GM23248 (cell line): ENCODE measurements at regions not wholly inside any gene's neighbourhood (a gene's known extent, or its start where the extent isn't known, plus 50 kb on each side); places are given as distances from the start of the nearest gene placed in this dataset.

ENCODE experiments used
- DNase-seq: peaks from one replicate; pipeline ENCODE4 v3.0.0-alpha.2; 2015
- H2AFZ ChIP-seq: fragments of 200-600 bp; sonication (generic); 2 replicates; pipeline ENCODE4 v1.6.1; 2016; ENCODE audit warnings: antibody characterized with exemption
- H3F3A ChIP-seq: fragments of 200-600 bp; sonication (generic); 2 replicates; pipeline ENCODE4 v1.6.1; 2016; ENCODE audit warnings: mild to moderate bottlenecking, antibody characterized with exemption, mixed run types; ENCODE audit not compliant: insufficient read depth
- H3K27ac ChIP-seq: fragments of 200-600 bp; sonication (generic); 2 replicates; pipeline ENCODE4 v1.5.1; 2016; ENCODE audit warnings: mild to moderate bottlenecking
- H3K27me3 ChIP-seq: fragments of 200-600 bp; sonication (generic); replicated peaks from 2 replicates; pipeline ENCODE4 v1.6.1; 2016; ENCODE audit warnings: mild to moderate bottlenecking; ENCODE audit not compliant: insufficient read depth
- H3K36me3 ChIP-seq: fragments of 200-600 bp; sonication (generic); 2 replicates; pipeline ENCODE4 v1.6.1; 2016; ENCODE audit warnings: low read depth, mild to moderate bottlenecking
- H3K4me1 ChIP-seq: fragments of 200-600 bp; sonication (generic); 2 replicates; pipeline ENCODE4 v1.6.1; 2016; ENCODE audit warnings: mild to moderate bottlenecking; ENCODE audit not compliant: insufficient read depth
- H3K4me2 ChIP-seq: fragments of 200-600 bp; sonication (generic); one replicate; pipeline ENCODE4 v1.6.1; 2016; ENCODE audit warnings: mild to moderate bottlenecking; ENCODE audit not compliant: unreplicated experiment
- H3K4me3 ChIP-seq: fragments of 200-600 bp; sonication (generic); 2 replicates; pipeline ENCODE4 v1.5.1; 2016; ENCODE audit warnings: mild to moderate bottlenecking
- H3K79me2 ChIP-seq: fragments of 200-600 bp; sonication (generic); 2 replicates; pipeline ENCODE4 v1.6.1; 2016; ENCODE audit warnings: mild to moderate bottlenecking; ENCODE audit not compliant: insufficient read depth
- H3K9ac ChIP-seq: fragments of 200-600 bp; sonication (generic); 2 replicates; pipeline ENCODE4 v1.6.1; 2016; ENCODE audit warnings: mild to moderate bottlenecking
- H3K9me2 ChIP-seq: fragments of 200-600 bp; sonication (generic); 2 replicates; pipeline ENCODE4 v1.6.1; 2016; ENCODE audit warnings: mixed run types, mild to moderate bottlenecking, moderate library complexity; ENCODE audit not compliant: insufficient read depth
- H3K9me3 ChIP-seq: fragments of 200-600 bp; sonication (generic); one replicate; pipeline ENCODE4 v1.6.1; 2017; ENCODE audit warnings: low read depth
- H4K20me1 ChIP-seq: fragments of 200-600 bp; sonication (generic); 2 replicates; pipeline ENCODE4 v1.6.0; 2016; ENCODE audit not compliant: insufficient read depth
- EZH2 ChIP-seq: fragments of 200-600 bp; sonication (generic); IDR thresholded peaks from 2 replicates; pipeline ENCODE4 v1.6.1; 2018; ENCODE audit warnings: antibody characterized with exemption, mild to moderate bottlenecking; ENCODE audit not compliant: insufficient read depth, poor library complexity, severe bottlenecking
- EZH2phosphoT487 ChIP-seq: fragments of 200-600 bp; sonication (generic); IDR thresholded peaks from 2 replicates; pipeline ENCODE4 v1.6.1; 2018; ENCODE audit warnings: antibody characterized with exemption, moderate library complexity, mild to moderate bottlenecking, low read depth; ENCODE audit not compliant: insufficient read depth
- WGBS, 2 experiments: methylation state at CpG; one replicate each; pipeline ENCODE4 v1.1.6; 2015 to 2017; ENCODE audit warnings: low lambda C conversion rate in 2 of 2, low coverage in 1 of 2; ENCODE audit errors: missing lambda C conversion rate in 2 of 2; 5-methylcytosine and 5-hydroxymethylcytosine counted together
- in situ Hi-C: fragments of 300-500 bp; cut with MboI; formaldehyde crosslinking; loops from 2 replicates; pipeline ENCODE4 v1.15.0; 2020

DNA sequence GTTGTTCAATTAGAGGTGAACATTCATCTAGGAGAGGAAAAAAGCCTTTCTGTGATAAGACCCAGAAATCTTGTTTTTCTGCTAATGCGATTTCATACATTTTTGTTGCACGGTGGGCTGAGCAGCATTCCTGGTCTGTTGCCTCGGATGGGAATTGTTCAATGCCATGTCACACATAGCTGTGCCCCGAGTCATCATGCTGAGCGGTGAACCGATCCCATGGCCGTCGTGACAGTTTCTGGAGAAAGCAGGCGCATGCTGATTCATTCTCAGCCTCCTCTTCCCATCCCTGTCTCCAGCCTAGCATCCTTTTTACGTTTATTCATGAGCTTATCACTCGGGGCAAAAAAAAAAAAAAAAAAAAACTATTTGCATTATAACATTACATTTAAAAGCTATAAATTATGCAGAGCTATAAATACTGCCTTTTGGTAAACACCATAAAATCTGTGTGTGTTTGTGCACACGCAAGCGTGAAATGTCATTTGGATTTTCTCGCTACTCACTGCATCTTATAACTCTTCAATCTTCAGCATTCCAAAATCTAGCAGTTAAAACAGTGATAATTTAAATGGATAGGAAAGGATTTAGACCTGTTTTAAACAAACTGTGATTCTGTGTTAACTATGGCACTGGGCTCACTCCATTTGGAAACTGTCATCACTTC, 58.9 kb upstream of the IFNGR1 start:
- in situ Hi-C loops: no loop called here
- Histone ChIP-seq H3K27me3 (no peaks in the 10 kb centered on the region), H3K4me2 (peak overlapping the region; percentile 30), H4K20me1 (no peaks in the 10 kb centered on the region), H3K9me3 (no peaks in the 10 kb centered on the region), H3K79me2 (no peaks in the 10 kb centered on the region), H3K4me3 (no peak overlapping the region), H2AFZ (0 out of 2 replicates have a peak overlapping the region, but pooled peaks have one; percentile 14), H3K36me3 (no peaks in the 10 kb centered on the region), H3K9ac (no peak overlapping the region), H3K9me2 (no peaks in the 10 kb centered on the region), H3K4me1 (peaks cover 6% of the 10 kb centered on the region; the same call in 1 of the 2 replicates), H3F3A (no peaks in the 10 kb centered on the region), H3K27ac (no peak overlapping the region)
- DNase-seq: peak; percentile 89
- TF ChIP-seq EZH2phosphoT487 (no peak), EZH2 (no peak)
- WGBS, 2 experiments: 40 to 42% methylated on average over 14 of the region's 14 CpGs

DNA sequence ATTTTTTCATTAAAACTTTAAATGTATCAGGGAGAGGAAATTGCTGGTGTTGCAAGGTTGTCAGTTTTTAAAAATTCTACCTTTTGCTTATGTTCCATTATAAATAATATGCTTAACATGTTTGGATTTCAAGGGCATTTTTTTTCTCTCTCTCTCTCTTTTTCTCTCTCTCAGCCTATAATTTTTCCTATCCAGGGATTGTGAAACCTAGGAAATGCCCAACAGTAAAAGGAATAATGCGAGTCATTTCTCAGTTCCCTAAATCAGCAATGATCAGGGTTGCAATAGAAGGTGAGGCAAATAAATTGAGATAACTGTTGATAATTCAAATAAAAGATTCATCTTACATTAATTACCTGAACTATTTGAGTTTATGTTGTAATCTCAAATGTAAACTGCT, 53.2 kb upstream of the IFNGR1 start:
- peaks cover under 1% of the 10 kb centered on the region; the same call in 1 of the 2 replicates for H3K4me1 ChIP-seq
- no peak overlapping the region for H3K4me3 ChIP-seq
- no peak overlapping the region for H3K27ac ChIP-seq
- TF ChIP-seq EZH2phosphoT487 (no peak), EZH2 (no peak)
- no peak overlapping the region for H3K9ac ChIP-seq
- H3K79me2 ChIP-seq: no peaks in the 10 kb centered on the region
- in situ Hi-C loops: loop anchor here (25.0 kb wide), 1 partner anchor 365 kb away; no protein-coding TSS in a partner anchor
- DNase-seq: peak; percentile 13
- H3K9me3 ChIP-seq: no peaks in the 10 kb centered on the region
- 0 out of 2 replicates have a peak, but pooled peaks cover 7% of the 10 kb centered on the region for H3K27me3 ChIP-seq
- H3K36me3 ChIP-seq: no peaks in the 10 kb centered on the region
- no peaks in the 10 kb centered on the region for H3F3A ChIP-seq
- WGBS, 2 experiments: 8 to 27% methylated on average over 1 of the region's 1 CpG
- H4K20me1 ChIP-seq: no peaks in the 10 kb centered on the region
- no peaks in the 10 kb centered on the region for H3K9me2 ChIP-seq
- H3K4me2 ChIP-seq: no peak overlapping the region
- no peak overlapping the region for H2AFZ ChIP-seq

DNA sequence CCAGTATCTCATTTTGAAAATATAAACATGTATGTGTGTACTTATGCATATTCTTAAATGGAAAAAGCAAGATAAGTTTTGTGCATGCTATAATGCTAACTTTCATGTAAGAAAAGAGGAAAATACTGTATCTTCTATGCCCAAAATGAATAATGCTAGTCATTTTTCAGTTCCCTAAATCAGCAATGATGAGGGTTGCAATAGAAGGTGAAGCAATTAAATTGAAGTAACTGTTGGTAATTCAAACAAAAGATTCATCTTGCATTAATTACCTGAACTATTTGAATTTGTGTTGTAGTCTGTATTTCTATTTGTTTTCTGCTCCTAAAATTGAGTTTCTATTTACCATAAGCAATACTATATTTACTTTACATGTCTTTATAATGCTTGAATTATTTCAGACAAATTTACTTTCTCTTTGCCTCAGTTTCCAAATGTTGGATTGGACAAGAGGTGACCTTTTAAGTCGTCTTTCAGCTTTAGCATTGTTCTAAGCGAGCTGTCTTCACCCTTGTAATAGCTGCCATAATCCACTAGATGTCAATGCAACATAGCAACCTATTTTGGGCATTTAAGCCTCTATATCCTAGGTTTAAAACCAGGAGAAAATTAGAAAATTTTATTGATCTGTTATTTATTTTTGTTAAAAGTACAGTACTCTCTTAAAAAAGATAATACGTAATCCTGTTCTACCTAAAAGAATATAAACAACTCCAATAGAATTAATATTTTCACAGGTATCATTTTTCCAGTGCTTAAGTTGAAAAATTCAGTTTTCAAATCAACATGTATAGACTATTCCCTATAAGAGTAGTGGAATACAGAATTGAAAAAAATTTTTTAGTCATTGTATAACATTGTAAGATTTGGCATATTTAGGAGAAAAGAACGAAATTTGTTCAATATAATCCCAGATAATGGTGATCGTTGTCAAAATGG, 52.3 kb upstream of the IFNGR1 start:
- Histone ChIP-seq H3K36me3 (no peaks in the 10 kb centered on the region), H3K9me3 (no peaks in the 10 kb centered on the region), H3K27me3 (peaks cover 7% of the 10 kb centered on the region; the same call in 1 of the 2 replicates), H2AFZ (no peak overlapping the region), H3K79me2 (no peaks in the 10 kb centered on the region), H3K9me2 (no peaks in the 10 kb centered on the region), H4K20me1 (no peaks in the 10 kb centered on the region), H3K4me3 (no peak overlapping the region), H3F3A (no peaks in the 10 kb centered on the region), H3K4me1 (no peaks in the 10 kb centered on the region), H3K27ac (no peak overlapping the region), H3K9ac (no peak overlapping the region), H3K4me2 (no peak overlapping the region)
- TF ChIP-seq EZH2phosphoT487 (no peak), EZH2 (no peak)
- in situ Hi-C loops: loop anchor here (25.0 kb wide), 1 partner anchor 366 kb away; no protein-coding TSS in a partner anchor
- WGBS, 2 experiments: 22% methylated on average over 5 of the region's 5 CpGs
- DNase-seq: peak; percentile 72

DNA sequence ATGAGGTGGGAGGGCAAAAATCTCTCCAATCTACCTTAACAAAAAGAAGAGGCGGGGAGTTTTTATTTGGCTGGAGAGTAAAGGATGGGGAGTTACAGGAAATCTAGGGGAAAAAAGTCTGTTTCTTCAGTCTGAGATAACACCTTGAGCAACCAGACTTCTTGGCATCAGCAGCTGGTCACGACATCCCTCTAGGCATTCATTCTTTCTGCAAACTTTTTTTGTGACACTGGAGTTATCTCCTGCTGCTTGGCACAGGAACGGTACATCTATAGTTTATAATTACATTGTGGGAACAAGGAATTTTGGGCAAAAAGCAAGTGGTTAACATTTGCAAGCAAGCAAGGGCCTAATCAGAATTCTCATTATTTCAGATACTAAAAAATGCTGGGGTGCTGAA, 50.6 kb upstream of the IFNGR1 start:
- Histone ChIP-seq H3K79me2 (no peaks in the 10 kb centered on the region), H3K36me3 (no peaks in the 10 kb centered on the region), H3K4me3 (no peak overlapping the region), H3K27ac (no peak overlapping the region), H3K9me2 (no peaks in the 10 kb centered on the region), H3K27me3 (peaks cover 7% of the 10 kb centered on the region; the same call in 1 of the 2 replicates), H3K9ac (no peak overlapping the region), H3K9me3 (no peaks in the 10 kb centered on the region), H3F3A (no peaks in the 10 kb centered on the region), H3K4me1 (no peaks in the 10 kb centered on the region), H2AFZ (no peak overlapping the region), H4K20me1 (no peaks in the 10 kb centered on the region), H3K4me2 (no peak overlapping the region)
- WGBS, 2 experiments: 60 to 71% methylated on average over 3 of the region's 3 CpGs
- TF ChIP-seq EZH2: no peak
- DNase-seq: no peak
- in situ Hi-C loops: loop anchor here (25.0 kb wide), 1 partner anchor 367 kb away; no protein-coding TSS in a partner anchor
